ENCODE measurements at regions not wholly inside any gene's neighbourhood (a gene's known extent, or its start where the extent isn't known, plus 50 kb on each side); places are given as distances from the start of the nearest gene placed in this dataset.

- POLR2A ChIA-PET (ENCODE audit: low non-redundant PET) = no interaction called here
- no peak overlapping the region for H3K27ac ChIP-seq
- TF ChIP-seq, protein P1, sequence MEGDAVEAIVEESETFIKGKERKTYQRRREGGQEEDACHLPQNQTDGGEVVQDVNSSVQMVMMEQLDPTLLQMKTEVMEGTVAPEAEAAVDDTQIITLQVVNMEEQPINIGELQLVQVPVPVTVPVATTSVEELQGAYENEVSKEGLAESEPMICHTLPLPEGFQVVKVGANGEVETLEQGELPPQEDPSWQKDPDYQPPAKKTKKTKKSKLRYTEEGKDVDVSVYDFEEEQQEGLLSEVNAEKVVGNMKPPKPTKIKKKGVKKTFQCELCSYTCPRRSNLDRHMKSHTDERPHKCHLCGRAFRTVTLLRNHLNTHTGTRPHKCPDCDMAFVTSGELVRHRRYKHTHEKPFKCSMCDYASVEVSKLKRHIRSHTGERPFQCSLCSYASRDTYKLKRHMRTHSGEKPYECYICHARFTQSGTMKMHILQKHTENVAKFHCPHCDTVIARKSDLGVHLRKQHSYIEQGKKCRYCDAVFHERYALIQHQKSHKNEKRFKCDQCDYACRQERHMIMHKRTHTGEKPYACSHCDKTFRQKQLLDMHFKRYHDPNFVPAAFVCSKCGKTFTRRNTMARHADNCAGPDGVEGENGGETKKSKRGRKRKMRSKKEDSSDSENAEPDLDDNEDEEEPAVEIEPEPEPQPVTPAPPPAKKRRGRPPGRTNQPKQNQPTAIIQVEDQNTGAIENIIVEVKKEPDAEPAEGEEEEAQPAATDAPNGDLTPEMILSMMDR (conservative IDR thresholded peaks at IDR 0.05; ENCODE audit: low read depth) = no peak
- DNase-seq (ENCODE audit: low spot score) = no peak
- CTCF ChIA-PET = interaction anchor here (1.9 kb wide), 1 partner anchor 11 kb away, joined by 4 read pairs; no protein-coding TSS in a partner anchor
Measured at GRCh38 chr7:156167987-156168386, 355.7 kb upstream of the SHH start.

DNA sequence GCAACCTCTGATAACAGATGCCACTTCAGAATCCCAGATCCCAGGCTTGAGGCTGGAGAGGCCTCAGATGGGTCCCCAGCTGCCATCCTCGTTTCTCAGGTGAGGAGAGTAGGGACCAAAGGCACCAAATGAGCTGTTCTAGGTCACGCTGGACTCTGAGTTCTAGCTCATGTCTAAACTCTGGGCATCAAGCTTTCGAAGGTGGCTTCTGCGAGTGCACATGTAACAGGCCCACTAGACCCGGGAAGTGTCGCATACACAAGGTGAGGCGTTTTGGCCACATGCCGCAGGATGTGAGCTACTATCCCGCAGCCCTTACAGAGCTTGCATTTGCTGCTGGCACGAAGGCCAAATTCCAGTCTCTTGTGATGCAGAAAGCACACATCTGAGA, 355.1 kb upstream of the SHH start:
- POLR2A ChIA-PET (ENCODE audit: low non-redundant PET) = no interaction called here

DNA sequence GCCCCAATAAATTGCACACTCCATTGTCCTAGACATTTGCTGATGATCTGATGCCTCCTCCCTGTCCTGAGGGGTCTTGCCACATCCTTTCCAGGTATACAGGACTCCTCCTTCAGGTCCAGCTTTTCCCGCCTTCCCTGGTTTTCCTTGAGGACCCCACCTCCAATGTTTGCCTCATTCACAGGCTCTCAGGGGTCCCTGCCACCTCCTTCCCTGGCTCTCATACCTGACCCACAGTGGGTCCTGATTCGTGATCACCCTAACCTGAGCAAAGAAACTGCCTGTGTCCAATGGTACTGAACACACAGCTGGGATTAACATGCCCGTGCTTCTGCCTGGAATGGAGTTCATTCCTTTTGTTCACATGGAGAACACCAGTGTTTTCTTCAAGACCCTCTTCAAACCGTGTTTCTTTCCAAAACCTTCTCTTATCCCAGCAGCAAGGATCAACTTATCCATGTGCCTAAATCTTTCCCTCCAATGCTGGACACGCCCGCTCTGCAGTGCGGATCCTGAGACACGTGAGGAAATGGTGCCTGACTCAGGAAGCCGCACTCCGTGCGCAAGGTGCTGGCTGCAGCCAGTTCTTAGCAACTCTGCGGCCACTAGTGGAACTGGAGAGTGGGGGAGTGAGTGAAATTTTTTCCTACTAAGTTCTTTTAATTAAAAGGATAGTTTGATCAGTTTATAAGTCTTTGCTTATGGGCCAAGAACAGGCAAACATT, 354.6 kb upstream of the SHH start:
- no peak for DNase-seq (ENCODE audit: low spot score)
- no peak overlapping the region for H3K27ac ChIP-seq
- ChIA-PET CTCF (interaction anchor here (1.9 kb wide), 1 partner anchor 10 kb away, joined by 4 read pairs; no protein-coding TSS in a partner anchor), POLR2A (ENCODE audit: low non-redundant PET) (no interaction called here)
- TF ChIP-seq, protein P1 (conservative IDR thresholded peaks at IDR 0.05; ENCODE audit: low read depth) = no peak

More for the DNA sequence above, 355.1 kb upstream of the SHH start:
- CTCF ChIA-PET = interaction anchor here (1.9 kb wide), 1 partner anchor 11 kb away, joined by 4 read pairs; no protein-coding TSS in a partner anchor
- no peak overlapping the region for H3K27ac ChIP-seq
- TF ChIP-seq, protein P1 (conservative IDR thresholded peaks at IDR 0.05; ENCODE audit: low read depth) = no peak
- no peak for DNase-seq (ENCODE audit: low spot score)

DNA sequence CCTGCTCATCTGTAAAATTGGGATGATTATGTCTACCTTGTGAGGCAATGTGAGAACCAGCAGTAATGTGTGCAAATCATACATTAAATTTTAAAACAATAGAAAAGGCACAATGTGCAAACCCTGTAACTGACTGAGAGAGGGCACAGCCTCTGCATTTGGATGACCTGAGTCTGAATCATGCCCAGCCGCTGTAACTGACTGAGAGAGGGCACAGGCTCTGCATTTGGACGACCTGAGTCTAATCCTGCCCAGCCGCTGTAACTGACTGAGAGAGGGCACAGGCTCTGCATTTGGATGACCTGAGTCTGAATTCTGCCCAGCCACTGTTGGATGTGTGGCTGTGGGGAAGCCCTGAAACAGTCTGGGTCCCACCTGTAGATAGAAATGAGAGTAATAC, 351.5 kb upstream of the SHH start:
- ChIA-PET CTCF (no interaction called here), POLR2A (ENCODE audit: low non-redundant PET) (no interaction called here)
- H3K27ac ChIP-seq = no peak overlapping the region
- TF ChIP-seq, protein P1 (conservative IDR thresholded peaks at IDR 0.05; ENCODE audit: low read depth) = no peak
- DNase-seq (ENCODE audit: low spot score) = no peak

GRCh38 chr7:156162451-156162850, 350.2 kb upstream of the SHH start:
- ChIA-PET CTCF (no interaction called here), POLR2A (ENCODE audit: low non-redundant PET) (no interaction called here)
- no peak for DNase-seq (ENCODE audit: low spot score)
- H3K27ac ChIP-seq = no peak overlapping the region
- TF ChIP-seq, protein P1 (conservative IDR thresholded peaks at IDR 0.05; ENCODE audit: low read depth) = no peak

GRCh38 chr7:156160811-156161210, 348.5 kb upstream of the SHH start:
- ChIA-PET CTCF (no interaction called here), POLR2A (ENCODE audit: low non-redundant PET) (no interaction called here)
- TF ChIP-seq, protein P1 (conservative IDR thresholded peaks at IDR 0.05; ENCODE audit: low read depth) = no peak
- H3K27ac ChIP-seq = no peak overlapping the region
- DNase-seq (ENCODE audit: low spot score) = no peak

Data from RWPE1 (cell line).